A549 (cell line): ENCODE measurements at regions not wholly inside any gene's neighbourhood (a gene's known extent, or its start where the extent isn't known, plus 50 kb on each side); places are given as distances from the start of the nearest gene placed in this dataset.
A peak's percentile ranks its signal among the peaks of the same experiment; 100 is the strongest.

ENCODE experiments used
- ATAC-seq, 2 experiments: fragments of 200-7000 bp in 1 of 2; fragments of >200 bp in 1 of 2; cut with Nextera tagmentation in 1 of 2; cut with Tn5 transposase in 1 of 2; 3 replicates each; pipeline versions ENCODE4 v1.8.0 to v1.9.1; 2018 to 2020; ENCODE audit warnings: mild to moderate bottlenecking in 1 of 2, moderate library complexity in 1 of 2
- CTCF ChIA-PET: fragments of 300-600 bp; sonication (Branson Sonifier 250); formaldehyde crosslinking; extraction: SDS; loops from one replicate; lab custom pipeline; 2021; ENCODE audit warnings: antibody characterized with exemption, inconsistent platforms; lab: Yijun Ruan, JAX
- POLR2A ChIA-PET: fragments of 350-600 bp; formaldehyde crosslinking; extraction: SDS; loops from one replicate; lab custom pipeline; 2021; ENCODE audit warnings: antibody characterized with exemption, inconsistent platforms; lab: Yijun Ruan, JAX
- DNase-seq, 2 experiments: peaks; one replicate each; pipeline versions ENCODE4 v3.0.0 to v3.0.0-alpha.2; 2011 to 2016; ENCODE audit warnings: low read depth in 1 of 2, low spot score in 1 of 2
- FAIRE-seq: peaks from 2 replicates; lab custom pipeline; 2011; peaks lifted over from hg19 to GRCh38; lab: Jason Lieb, UNC
- H3K27ac ChIP-seq, 2 experiments: fragments of >200 bp; sonication (Bioruptor Twin); formaldehyde crosslinking; 3 replicates each; pipeline ENCODE4 v1.5.1; 2016 to 2017
- H3K4me1 ChIP-seq: fragments of >200 bp; sonication (Bioruptor Twin); formaldehyde crosslinking; 3 replicates; pipeline ENCODE4 v1.6.1; 2016
- H3K4me2 ChIP-seq: fragments of >200 bp; sonication (Bioruptor Twin); formaldehyde crosslinking; 3 replicates; pipeline ENCODE4 v1.6.1; 2016
- H3K4me3 ChIP-seq: fragments of >200 bp; sonication (Bioruptor Twin); formaldehyde crosslinking; 3 replicates; pipeline ENCODE4 v1.5.1; 2016
- H3K9me3 ChIP-seq: fragments of >200 bp; sonication (Bioruptor Twin); formaldehyde crosslinking; 3 replicates; pipeline ENCODE4 v1.6.1; 2016
- BHLHE40 ChIP-seq: IDR thresholded peaks from 2 replicates; pipeline ENCODE4 v1.6.1; 2012; ENCODE audit warnings: low read depth, low read length, inconsistent platforms
- CEBPB ChIP-seq, 2 experiments: fragments of >200 bp in 1 of 2; sonication (Bioruptor Twin) in 1 of 2; formaldehyde crosslinking in 1 of 2; IDR thresholded peaks; 2 replicates each; pipeline ENCODE4 v1.6.1; 2012 to 2016
- EHF ChIP-seq: fragments of 250-450 bp; sonication (Bioruptor Pico); IDR thresholded peaks from 2 replicates; pipeline ENCODE4 v1.5.0; 2020; ENCODE audit warnings: mild to moderate bottlenecking
- EP300 ChIP-seq, 2 experiments: fragments of >200 bp; sonication (Bioruptor Twin); formaldehyde crosslinking; IDR thresholded peaks; 2 replicates in 1 of 2; 3 replicates in 1 of 2; pipeline ENCODE4 v1.6.1; 2016 to 2017
- ESRRA ChIP-seq: fragments of 150-350 bp; IDR thresholded peaks from 2 replicates; pipeline ENCODE4 v1.6.1; 2014; ENCODE audit warnings: mild to moderate bottlenecking, low read length, borderline replicate concordance
- FOSB ChIP-seq: fragments of 250-450 bp; sonication (Bioruptor Pico); IDR thresholded peaks from 2 replicates; pipeline ENCODE4 v1.5.0; 2020; ENCODE audit warnings: mild to moderate bottlenecking, moderate library complexity
- FOSL2 ChIP-seq, 2 experiments: fragments of 450-650 bp in 1 of 2; fragments of >200 bp in 1 of 2; sonication (Bioruptor Twin) in 1 of 2; formaldehyde crosslinking; IDR thresholded peaks; 2 replicates each; pipeline versions ENCODE4 v1.5.0 to v1.6.1; 2016 to 2020; ENCODE audit warnings: mild to moderate bottlenecking in 1 of 2, moderate library complexity in 1 of 2
- FOXS1 ChIP-seq: fragments of 250-450 bp; sonication (Bioruptor Pico); IDR thresholded peaks from 2 replicates; pipeline ENCODE4 v1.5.0; 2020; ENCODE audit warnings: mild to moderate bottlenecking, moderate library complexity
- HES2 ChIP-seq: fragments of >200 bp; sonication (Bioruptor Twin); formaldehyde crosslinking; IDR thresholded peaks from 2 replicates; pipeline ENCODE4 v1.6.1; 2016
- HMGXB4 ChIP-seq: fragments of 250-450 bp; sonication (Bioruptor Pico); IDR thresholded peaks from 2 replicates; pipeline ENCODE4 v1.5.0; 2021; ENCODE audit warnings: mild to moderate bottlenecking, moderate library complexity, borderline replicate concordance
- HOXA7 ChIP-seq: fragments of 250-450 bp; sonication (Bioruptor Pico); IDR thresholded peaks from 2 replicates; pipeline ENCODE4 v1.5.0; 2020; ENCODE audit warnings: mild to moderate bottlenecking, moderate library complexity
- HOXB5 ChIP-seq: fragments of 250-450 bp; sonication (Bioruptor Pico); IDR thresholded peaks from 2 replicates; pipeline ENCODE4 v1.5.0; 2020; ENCODE audit warnings: mild to moderate bottlenecking, moderate library complexity
- JUNB ChIP-seq: fragments of >200 bp; sonication (Bioruptor Twin); formaldehyde crosslinking; IDR thresholded peaks from 2 replicates; pipeline ENCODE4 v1.6.1; 2016
- KDM1A ChIP-seq: fragments of 200-600 bp; sonication (generic); IDR thresholded peaks from 2 replicates; pipeline ENCODE4 v1.6.1; 2016; ENCODE audit warnings: low read depth, mild to moderate bottlenecking
- MAX ChIP-seq: IDR thresholded peaks from 2 replicates; pipeline ENCODE4 v1.6.1; 2012
- MAZ ChIP-seq: fragments of 150-350 bp; IDR thresholded peaks from 2 replicates; pipeline ENCODE4 v1.6.1; 2014; ENCODE audit warnings: antibody characterized with exemption, low read depth, low read length, borderline replicate concordance
- NPAS2 ChIP-seq: fragments of 250-450 bp; sonication (Bioruptor Pico); IDR thresholded peaks from 2 replicates; pipeline ENCODE4 v1.8.0; 2022; ENCODE audit warnings: mild to moderate bottlenecking, moderate library complexity, borderline replicate concordance
- RFX5 ChIP-seq: fragments of 450-650 bp; IDR thresholded peaks from 2 replicates; pipeline ENCODE4 v1.7.1; 2014; ENCODE audit warnings: antibody characterized with exemption, mild to moderate bottlenecking, moderate library complexity
- SREBF2 ChIP-seq: fragments of 450-650 bp; IDR thresholded peaks from 2 replicates; pipeline ENCODE4 v1.6.1; 2014; ENCODE audit warnings: mild to moderate bottlenecking, moderate library complexity
- TFCP2L1 ChIP-seq: fragments of 250-450 bp; sonication (Bioruptor Pico); IDR thresholded peaks from 2 replicates; pipeline ENCODE4 v1.5.0; 2021; ENCODE audit warnings: mild to moderate bottlenecking
- ZFP36 ChIP-seq: fragments of 450-650 bp; IDR thresholded peaks from 2 replicates; pipeline ENCODE4 v1.6.1; 2014; ENCODE audit warnings: borderline replicate concordance; ENCODE audit not compliant: partially characterized antibody
- ZNF302 ChIP-seq: fragments of 250-450 bp; sonication (Bioruptor Pico); IDR thresholded peaks from 2 replicates; pipeline ENCODE4 v1.9.0; 2021; ENCODE audit warnings: inconsistent platforms, mild to moderate bottlenecking, moderate library complexity
- ZSCAN20 ChIP-seq: fragments of 250-450 bp; sonication (Bioruptor Pico); IDR thresholded peaks from 2 replicates; pipeline ENCODE4 v1.8.0; 2022; ENCODE audit warnings: mild to moderate bottlenecking, moderate library complexity
- WGBS: methylation state at CpG from one replicate; pipeline ENCODE4 v1.1.6; 2017; ENCODE audit errors: missing lambda C conversion rate; 5-methylcytosine and 5-hydroxymethylcytosine counted together
- TF ChIP-seq, protein P1 (sequence below): IDR thresholded peaks from 2 replicates; pipeline ENCODE4 v1.6.1; 2012
- TF ChIP-seq, protein P2 (sequence below): fragments of 450-650 bp; IDR thresholded peaks from 2 replicates; pipeline ENCODE4 v1.6.1; 2014; ENCODE audit warnings: antibody characterized with exemption
- TF ChIP-seq, protein P3 (sequence below): fragments of >200 bp; sonication (Bioruptor Twin); formaldehyde crosslinking; IDR thresholded peaks from 3 replicates; pipeline ENCODE4 v1.5.1; 2016
- TF ChIP-seq, protein P4 (sequence below): fragments of 250-450 bp; sonication (Bioruptor Pico); IDR thresholded peaks from 2 replicates; pipeline ENCODE4 v1.5.0; 2020; ENCODE audit warnings: low read depth, mild to moderate bottlenecking, moderate library complexity

- no peak for ATAC-seq
- Histone ChIP-seq H3K9me3 (peaks cover 6% of the 10 kb centered on the region; the same call in 1 of the 3 replicates), H3K27ac (no peak overlapping the region), H3K4me1 (no peaks in the 10 kb centered on the region), H3K4me2 (no peak overlapping the region), H3K4me3 (no peak overlapping the region)
- 67% methylated on average over 13 of the region's 13 CpGs for WGBS
- DNase-seq = no peak
- CTCF ChIA-PET = interaction anchor here (0.9 to 1.8 kb wide), 8 partner anchors 9 to 556 kb away, joined by 3 to 8 read pairs (median 3); no protein-coding TSS in a partner anchor
- FAIRE-seq = no peak
- POLR2A ChIA-PET = no interaction called here
- TF ChIP-seq SREBF2 (no peak), ZNF302 (CRISPR knock-in tag) (no peak), ZFP36 (no peak), HOXB5 (CRISPR knock-in tag) (no peak), MAZ (no peak)
- TF ChIP-seq, protein P1, sequence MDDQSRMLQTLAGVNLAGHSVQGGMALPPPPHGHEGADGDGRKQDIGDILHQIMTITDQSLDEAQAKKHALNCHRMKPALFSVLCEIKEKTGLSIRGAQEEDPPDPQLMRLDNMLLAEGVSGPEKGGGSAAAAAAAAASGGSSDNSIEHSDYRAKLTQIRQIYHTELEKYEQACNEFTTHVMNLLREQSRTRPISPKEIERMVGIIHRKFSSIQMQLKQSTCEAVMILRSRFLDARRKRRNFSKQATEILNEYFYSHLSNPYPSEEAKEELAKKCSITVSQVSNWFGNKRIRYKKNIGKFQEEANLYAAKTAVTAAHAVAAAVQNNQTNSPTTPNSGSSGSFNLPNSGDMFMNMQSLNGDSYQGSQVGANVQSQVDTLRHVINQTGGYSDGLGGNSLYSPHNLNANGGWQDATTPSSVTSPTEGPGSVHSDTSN = no peak
Observed at GRCh38 chr10:77716458-77717317, 79.1 kb upstream of the KCNMA1 start.

GRCh38 chr10:77715536-77715935, 77.9 kb upstream of the KCNMA1 start:
- ATAC-seq = no peak
- POLR2A ChIA-PET = no interaction called here
- TF ChIP-seq EHF (CRISPR knock-in tag) (no peak), NPAS2 (CRISPR knock-in tag) (no peak), ZSCAN20 (CRISPR knock-in tag) (no peak), TFCP2L1 (no peak), FOSB (no peak), BHLHE40 (no peak), FOXS1 (CRISPR knock-in tag) (no peak), SREBF2 (no peak), RFX5 (no peak), ZNF302 (CRISPR knock-in tag) (no peak), KDM1A (no peak), HMGXB4 (CRISPR knock-in tag) (no peak), HOXA7 (no peak), ESRRA (no peak), HES2 (no peak), CEBPB (IDR thresholded peaks at IDR 0.05) (no peak)
- H3K27ac ChIP-seq = no peak overlapping the region
- CTCF ChIA-PET = interaction anchor here (1.1 to 6.4 kb wide), 2 partner anchors 8 to 544 kb away, joined by 3 to 225 read pairs; no protein-coding TSS in a partner anchor
- WGBS = 67% methylated on average over 1 of the region's 1 CpG
- H3K4me2 ChIP-seq = no peak overlapping the region
- peaks cover 6% of the 10 kb centered on the region; the same call in 1 of the 3 replicates for H3K9me3 ChIP-seq
- no peak for FAIRE-seq
- DNase-seq = no peak
- no peaks in the 10 kb centered on the region for H3K4me1 ChIP-seq
- no peak overlapping the region for H3K4me3 ChIP-seq

DNA sequence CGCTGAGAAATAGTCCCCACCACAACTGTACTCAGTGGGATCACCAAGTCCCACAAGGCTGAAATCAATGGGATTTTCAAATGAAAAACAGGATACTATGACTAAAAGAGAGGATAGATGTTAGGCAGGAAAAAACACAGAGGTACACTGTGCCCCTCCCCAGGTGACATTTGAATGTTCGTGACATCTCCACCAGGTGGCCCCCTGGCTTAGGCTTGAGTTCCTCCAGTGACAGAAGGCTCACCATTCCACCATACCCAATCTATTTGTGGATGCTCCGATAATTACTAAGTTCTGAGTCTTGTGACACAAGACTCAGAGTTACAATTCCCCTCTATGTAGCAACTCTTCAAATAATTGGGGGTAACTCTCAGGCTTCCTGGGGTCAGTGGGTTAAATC, 77.5 kb upstream of the KCNMA1 start:
- H3K4me2 ChIP-seq = no peak overlapping the region
- H3K27ac ChIP-seq = no peak overlapping the region
- DNase-seq (peak; percentile 23 to 25), ATAC-seq (no peak; a peak in 1 of 6 replicates), FAIRE-seq (no peak)
- ChIA-PET CTCF (interaction anchor here (4.8 to 6.4 kb wide), 2 partner anchors 9 to 544 kb away, joined by 48 to 225 read pairs; no protein-coding TSS in a partner anchor), POLR2A (no interaction called here)
- WGBS = 34% methylated on average over 3 of the region's 3 CpGs
- H3K9me3 ChIP-seq = peaks cover 6% of the 10 kb centered on the region; the same call in 1 of the 3 replicates
- no peaks in the 10 kb centered on the region for H3K4me1 ChIP-seq
- no peak overlapping the region for H3K4me3 ChIP-seq
- TF ChIP-seq, protein P2, sequence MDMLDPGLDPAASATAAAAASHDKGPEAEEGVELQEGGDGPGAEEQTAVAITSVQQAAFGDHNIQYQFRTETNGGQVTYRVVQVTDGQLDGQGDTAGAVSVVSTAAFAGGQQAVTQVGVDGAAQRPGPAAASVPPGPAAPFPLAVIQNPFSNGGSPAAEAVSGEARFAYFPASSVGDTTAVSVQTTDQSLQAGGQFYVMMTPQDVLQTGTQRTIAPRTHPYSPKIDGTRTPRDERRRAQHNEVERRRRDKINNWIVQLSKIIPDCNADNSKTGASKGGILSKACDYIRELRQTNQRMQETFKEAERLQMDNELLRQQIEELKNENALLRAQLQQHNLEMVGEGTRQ = no peak
- TF ChIP-seq EP300 (IDR thresholded peaks at IDR 0.05) (no peak), JUNB (no peak), FOSL2 (IDR thresholded peaks at IDR 0.05) (no peak), FOSL2 (CRISPR knock-in tag; IDR thresholded peaks at IDR 0.05) (no peak), CEBPB (IDR thresholded peaks at IDR 0.05) (no peak), MAX (no peak)
- TF ChIP-seq, protein P3, sequence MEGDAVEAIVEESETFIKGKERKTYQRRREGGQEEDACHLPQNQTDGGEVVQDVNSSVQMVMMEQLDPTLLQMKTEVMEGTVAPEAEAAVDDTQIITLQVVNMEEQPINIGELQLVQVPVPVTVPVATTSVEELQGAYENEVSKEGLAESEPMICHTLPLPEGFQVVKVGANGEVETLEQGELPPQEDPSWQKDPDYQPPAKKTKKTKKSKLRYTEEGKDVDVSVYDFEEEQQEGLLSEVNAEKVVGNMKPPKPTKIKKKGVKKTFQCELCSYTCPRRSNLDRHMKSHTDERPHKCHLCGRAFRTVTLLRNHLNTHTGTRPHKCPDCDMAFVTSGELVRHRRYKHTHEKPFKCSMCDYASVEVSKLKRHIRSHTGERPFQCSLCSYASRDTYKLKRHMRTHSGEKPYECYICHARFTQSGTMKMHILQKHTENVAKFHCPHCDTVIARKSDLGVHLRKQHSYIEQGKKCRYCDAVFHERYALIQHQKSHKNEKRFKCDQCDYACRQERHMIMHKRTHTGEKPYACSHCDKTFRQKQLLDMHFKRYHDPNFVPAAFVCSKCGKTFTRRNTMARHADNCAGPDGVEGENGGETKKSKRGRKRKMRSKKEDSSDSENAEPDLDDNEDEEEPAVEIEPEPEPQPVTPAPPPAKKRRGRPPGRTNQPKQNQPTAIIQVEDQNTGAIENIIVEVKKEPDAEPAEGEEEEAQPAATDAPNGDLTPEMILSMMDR = peak; percentile 29; the same call in 2 of the 3 replicates
- TF ChIP-seq, protein P4, sequence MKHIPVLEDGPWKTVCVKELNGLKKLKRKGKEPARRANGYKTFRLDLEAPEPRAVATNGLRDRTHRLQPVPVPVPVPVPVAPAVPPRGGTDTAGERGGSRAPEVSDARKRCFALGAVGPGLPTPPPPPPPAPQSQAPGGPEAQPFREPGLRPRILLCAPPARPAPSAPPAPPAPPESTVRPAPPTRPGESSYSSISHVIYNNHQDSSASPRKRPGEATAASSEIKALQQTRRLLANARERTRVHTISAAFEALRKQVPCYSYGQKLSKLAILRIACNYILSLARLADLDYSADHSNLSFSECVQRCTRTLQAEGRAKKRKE (CRISPR knock-in tag) = no peak
